M059J (cell line): ENCODE measurements at regions not wholly inside any gene's neighbourhood (a gene's known extent, or its start where the extent isn't known, plus 50 kb on each side); places are given as distances from the start of the nearest gene placed in this dataset.
"Not testable (repeated sequence)": the region's sequence is repeated elsewhere in the genome, so short reads cannot be mapped to it uniquely, and the experiment has no call there.

ENCODE experiments used
- DNase-seq: peaks from one replicate; pipeline ENCODE4 v3.0.0-alpha.2; 2012; ENCODE audit warnings: low read depth

DNA sequence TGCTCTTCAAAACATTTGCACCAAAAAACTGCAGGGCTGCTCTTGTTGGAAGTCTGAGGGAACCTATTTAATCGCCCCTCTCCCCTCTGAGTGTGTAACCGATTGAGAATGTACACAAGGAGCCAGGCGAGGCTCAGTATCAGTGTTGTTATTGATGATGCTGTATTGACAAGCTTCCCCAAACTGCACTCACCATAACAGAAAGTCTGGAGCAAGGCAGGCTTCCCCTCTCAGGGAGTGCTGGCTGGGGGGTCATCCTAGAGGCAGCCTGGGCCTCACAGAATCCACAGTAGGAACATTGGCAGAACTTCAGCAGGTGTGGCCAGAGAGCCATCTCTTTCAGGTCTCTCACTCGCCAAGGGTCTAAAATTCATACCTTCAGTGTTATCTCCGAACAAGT lies 58.1 kb upstream of the TUNAR start:
- no peak for DNase-seq

DNA sequence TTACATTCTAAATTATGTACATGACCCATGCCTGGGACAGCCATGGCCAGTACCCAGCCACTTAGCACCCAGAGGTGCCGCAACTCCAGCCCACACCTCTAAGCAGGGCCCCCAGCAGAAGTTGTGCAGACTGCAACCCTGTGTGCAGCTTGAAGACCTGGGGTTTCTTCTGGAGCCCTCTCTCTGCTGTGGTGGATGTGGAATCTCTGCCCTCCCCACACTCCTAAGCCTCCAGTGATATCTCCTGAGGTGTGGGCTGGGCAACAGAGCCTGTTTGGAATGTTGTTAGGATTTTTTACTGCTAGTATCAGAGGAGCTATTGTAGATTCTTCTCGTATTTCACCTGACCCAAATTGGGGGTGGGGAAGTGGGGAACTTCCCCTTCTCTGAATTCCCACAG lies 59.4 kb upstream of the TUNAR start:
- no peak for DNase-seq

DNA sequence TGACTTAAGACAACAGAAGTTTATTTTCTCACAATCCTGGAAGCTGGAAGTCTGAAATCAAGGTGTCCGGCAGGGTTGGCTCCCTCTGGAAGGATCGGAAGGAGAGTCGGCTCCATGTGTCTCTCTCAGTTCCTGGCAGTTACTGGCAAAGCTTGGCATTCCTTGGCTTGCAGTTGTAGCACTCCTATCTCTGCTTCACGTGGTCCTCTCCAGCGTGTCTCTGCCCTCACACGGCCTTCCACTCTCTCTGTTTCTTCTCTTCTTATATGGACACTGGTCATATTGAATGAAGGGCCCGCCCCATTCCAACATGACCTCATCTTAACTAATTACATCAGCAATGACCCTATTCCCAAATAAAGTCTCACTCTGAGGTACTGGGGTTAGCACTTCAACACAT lies 60.1 kb upstream of the TUNAR start:
- DNase-seq: no peak

DNA sequence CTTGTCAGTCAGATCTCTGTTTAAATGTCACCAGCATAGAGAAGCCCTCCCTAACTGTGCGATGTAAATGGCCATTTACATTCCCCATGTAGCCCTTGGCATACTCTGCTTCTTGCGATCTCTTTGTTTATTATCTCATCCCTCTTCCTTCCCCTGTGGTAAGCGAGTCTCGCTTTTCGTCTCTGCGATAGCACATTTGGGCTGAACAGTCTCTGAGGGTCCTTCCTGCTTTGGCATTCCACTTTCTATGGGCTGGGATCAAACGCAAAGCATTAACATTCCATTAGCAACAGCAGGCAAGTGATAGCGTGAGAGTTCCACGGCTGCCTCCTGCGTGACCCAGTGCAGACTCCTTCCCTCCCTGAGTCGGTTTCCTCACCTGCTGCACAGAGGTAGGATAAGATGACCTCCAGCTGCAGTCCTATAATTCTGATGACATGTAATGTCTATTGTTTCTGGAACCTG lies 61.4 kb upstream of the TUNAR start:
- no peak for DNase-seq

DNA sequence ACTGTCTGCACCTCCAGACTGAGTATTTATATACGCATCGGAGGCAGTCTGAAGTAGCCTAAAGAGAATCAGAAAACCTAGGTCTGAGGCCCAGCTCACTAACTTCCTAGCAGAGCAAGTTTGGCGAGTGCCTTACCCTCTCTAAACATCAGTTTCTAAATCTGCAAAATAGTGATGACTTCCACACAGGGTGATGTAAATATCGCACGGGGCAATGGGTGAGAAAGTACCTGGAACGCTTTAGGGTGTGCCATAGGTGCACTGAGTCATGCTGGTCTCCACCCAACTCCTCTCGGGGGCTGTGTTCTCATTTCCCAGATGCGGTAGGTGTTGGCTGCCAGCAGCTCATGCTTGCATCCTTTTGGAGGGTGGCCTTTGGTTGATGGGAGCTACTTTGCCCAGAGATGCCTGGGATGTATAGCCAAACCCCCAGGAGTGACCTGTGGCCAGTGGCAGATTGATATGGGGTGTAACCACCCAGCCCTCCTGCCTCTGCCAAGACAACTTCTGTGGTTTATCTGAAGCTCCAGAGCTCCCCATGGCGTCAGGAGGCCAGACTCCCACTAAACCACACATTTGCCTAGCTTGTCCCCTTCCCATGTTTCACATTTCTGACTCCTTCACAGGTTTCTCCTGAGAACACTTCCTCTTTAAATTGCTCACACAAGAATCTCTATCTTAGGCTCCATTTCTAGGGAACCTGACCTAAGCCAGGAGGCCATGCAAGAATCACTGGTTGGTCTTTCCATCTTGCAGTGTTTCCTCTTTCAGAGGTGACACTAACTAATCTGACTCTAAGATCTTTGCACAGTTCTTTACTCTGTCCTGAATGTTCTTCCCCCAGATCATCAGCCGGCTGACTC lies 62.0 kb upstream of the TUNAR start:
- DNase-seq: no peak

DNA sequence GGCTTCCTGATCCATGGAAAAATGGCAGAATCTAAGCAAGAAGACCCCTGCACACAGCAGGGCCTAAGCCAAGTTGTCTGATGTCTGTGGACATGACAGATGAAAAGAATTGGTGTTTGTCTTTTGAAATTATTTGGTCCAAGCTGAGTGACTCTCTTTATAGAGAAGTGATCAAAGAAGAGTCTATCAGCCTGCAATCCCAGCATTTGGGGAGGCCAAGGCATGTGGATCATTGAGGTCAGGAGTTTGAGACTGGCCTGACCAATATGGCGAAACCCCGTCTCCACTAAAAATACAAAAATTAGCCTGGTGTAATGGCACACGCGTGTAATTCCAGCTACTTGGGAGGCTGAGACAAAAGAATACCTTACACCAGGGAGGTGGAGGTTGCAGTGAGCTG lies 64.8 kb upstream of the TUNAR start:
- no peak for DNase-seq

DNA sequence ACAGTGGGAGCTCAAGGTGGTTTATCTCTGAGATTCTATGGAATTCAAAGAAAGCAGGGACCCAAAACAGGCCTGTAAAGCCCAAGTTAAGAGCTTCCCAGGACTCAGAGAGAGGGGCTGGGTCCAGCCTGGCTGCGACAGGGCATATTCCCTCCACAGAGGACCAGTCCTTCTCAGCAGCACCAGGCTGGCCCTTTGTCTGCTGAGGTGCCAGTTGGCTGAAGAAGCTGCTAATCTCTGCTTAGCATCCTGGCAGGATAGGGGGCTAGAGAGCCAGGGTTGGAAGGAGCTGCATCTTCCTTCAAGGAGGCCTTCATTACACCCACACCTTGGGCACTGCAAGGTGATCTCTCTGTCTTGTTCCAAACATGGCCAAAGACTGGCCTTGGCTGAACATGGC lies 68.3 kb upstream of the TUNAR start:
- no peak for DNase-seq

DNA sequence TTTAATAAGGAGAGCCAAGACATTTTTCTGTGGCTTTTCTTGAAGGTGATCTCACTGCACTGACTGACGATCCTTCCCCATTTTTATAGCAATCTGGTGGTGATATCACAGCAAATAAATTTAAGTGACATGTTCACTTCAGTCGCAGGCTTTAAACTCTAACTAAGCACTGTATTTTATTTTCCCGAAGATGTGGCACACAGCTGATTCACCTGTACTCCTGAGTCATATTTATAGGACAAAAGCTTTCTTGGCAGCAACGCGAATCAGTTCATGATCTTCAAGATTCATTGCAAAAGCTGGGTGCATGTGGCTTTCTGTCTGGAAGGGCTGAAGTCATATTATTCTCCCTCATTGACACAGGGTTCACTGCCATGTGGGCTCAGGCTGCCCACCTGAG lies 79.8 kb upstream of the TUNAR start:
- DNase-seq: no peak

DNA sequence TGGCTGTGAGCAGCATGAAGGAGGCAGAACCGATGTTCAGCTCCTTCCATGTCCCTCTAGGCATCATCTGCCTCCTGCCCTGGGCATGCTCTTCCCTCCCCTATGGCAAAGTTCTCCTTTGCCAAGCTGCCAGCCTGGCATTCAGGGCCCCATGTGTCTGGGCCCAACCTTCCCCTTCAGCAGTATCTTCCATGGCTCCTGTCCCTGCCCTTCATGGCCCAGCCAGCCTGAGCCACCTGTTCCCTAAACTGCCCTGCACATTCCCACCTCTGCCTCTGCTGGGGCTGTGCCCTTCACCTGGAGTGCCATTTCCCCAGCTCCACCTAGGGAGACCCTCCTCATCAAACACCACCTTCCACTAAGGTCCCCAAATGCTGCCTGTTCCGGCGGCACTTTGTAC lies 74.0 kb upstream of the TCL1A start:
- no peak for DNase-seq

DNA sequence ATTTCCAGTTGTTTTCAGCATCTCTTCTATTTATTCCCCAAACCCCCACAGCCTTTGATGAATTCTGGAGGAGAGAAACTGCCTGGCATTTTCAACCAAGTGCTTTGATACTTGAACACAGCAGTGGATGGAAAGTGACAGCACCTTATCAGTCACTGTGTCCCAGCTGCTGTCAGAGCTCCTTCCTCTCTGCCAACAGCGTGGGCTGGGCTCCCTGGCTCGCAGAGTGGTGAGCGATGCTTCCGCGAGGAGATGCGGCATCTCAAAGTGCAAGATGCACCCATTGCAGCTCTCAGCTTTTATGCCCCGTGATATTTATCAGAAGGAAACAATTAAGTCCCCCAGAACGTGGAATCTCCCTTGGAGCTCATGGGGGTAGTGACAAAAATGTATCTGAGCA lies 72.6 kb upstream of the TCL1A start:
- no peak for DNase-seq

DNA sequence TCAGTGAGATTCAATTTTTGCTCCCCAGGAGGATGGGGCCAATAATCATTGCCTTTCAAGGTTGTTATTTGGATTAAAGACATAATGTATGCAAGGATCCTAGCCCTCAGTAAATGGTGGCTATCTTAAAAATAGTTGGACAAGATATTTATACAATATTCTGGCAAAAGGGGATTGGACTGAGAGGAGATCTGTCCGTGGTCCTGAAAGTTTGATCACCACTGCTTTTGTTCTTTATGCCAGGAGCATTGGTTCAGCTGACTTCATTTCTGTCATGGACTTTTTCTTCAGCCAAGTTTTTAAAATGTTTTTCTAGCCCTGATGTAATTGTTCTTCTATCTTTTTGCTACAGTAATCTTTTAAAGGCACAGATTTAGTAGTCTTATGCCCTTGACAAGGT lies 70.2 kb upstream of the TCL1A start:
- DNase-seq: peak; percentile 8

DNA sequence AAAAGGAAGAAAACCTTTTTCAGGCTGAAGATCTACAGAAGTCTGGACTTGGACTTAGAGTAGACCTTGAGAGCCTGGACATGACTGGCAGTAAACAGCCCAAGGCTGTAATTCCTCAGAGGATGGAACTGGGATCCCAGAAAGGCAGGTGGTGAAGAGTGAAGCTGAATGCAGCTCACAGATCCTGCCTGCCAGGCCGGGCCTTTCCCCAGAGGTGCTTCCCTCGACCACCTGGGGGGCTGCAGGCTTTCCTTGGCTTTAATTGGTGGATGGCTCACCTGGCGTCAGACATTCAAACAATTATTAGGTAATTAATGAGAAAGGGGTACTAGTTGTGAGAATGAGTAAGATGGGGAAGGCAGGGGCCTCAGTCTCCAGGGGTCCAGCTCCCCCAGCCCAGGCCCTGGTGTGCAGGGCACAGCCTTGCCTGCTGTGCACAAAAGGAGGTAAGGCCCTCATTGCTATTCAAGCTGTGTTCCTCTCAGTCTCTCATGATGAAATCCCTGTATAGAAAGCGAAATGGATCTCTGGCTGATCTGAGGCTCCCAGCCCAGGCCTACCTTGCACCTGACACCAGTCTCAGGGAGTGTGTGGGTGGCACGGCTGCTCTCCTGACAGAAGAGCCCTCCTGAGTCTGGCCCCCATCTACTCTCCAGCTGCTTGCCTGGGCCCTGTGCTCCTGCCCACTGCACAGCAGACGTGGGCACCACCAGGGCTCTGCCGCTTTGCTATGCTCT lies 63.0 kb upstream of the TCL1A start:
- no peak for DNase-seq

DNA sequence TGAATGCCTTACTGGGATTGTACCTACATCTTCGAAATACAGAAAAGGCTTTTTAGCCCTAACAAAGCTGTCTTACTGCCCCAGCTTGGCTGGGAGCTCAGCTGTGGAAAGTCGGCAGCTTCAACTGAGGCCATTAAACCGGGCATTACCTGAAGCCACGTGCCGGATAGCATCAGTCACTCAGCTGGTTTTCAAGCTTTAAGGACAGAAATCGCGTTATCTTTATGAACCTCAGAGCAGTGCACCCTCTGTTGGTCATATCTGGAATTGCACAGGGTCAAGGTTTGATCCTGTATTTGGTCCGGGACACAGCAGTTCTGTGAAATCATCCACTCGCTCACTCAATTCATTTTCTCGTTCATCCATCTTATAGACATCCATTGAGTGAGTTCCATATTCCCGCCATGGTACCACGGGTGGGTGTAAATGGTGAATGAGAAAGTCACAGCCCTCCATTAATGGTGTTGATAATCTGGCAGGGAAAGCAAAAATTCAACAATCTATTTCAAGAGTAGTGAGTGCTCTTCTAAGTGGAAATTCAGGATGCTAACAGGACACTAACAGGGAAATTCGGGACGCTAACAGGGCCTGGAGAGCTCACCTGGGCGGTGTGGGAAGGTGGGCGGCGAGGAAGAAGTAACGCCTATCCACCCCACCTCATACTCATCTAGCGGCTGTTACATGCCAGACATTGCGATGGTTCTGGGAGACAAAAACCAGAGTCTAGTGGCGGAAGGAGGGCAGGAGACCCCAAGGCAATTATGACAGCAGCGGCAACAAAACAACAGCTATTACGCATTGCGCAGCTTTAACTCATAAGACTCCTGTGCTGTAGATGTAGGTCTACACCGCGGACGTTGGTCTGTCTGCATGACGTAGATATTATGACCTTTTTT lies 60.6 kb upstream of the TCL1A start:
- peak; percentile 26 for DNase-seq

DNA sequence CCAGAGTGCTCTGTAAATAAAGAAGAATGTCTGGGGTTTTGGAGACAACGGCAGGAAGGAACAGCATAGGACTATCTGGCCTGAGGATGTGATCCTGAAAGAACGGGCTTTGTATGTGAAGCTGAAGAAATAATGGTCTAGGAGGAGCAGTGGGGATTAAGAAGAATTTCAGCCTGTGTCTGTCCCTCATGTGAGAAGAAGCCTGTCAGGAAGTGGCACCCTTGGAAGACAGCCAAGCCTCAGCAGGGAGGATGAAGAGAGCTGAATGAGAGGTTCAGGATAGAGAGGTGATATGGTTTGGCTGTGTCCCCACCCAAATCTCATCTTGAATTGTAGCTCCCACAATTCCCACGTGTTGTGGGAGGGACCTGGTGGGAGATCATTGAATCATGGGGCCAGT lies 56.9 kb upstream of the TCL1A start:
- DNase-seq: peak; percentile 3

DNA sequence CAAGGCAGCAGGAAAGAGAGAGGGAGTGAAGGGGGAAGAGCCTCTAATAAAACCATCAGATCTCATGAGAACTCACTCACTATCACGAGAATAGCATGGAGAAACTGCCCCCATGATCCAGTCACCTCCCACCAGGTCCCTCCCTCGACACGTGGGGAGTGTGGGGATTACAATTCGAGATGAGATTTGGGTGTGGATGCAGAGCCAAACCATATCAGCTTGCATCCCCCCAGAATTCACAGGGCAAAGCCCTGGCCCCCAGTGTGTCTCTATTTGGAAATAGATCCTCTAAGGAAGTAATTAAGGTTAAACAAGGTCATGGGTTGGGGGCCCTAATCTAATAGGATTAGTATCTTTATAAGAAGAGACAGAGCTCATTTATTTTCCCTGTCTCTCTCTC lies 56.1 kb upstream of the TCL1A start:
- no peak for DNase-seq

DNA sequence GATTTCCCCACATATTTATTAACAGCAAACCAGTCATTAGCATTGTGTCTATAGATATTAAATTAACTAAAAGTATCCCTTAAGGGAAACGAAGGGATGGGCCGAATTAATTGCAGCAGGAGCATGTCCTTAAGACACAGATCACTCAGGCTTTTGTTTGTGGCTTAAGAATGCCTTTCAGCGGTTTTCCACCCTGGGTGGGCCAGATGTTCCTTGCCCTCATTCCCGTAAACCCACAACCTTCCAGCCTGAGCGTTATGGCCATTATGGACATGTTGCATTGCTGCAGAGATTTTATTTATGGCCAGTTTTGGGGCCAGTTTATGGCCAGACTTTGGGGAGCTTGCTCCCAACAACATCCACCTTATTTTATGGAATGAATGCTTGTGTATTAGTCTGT lies 55.5 kb upstream of the TCL1A start:
- not testable (repeated sequence) for DNase-seq

DNA sequence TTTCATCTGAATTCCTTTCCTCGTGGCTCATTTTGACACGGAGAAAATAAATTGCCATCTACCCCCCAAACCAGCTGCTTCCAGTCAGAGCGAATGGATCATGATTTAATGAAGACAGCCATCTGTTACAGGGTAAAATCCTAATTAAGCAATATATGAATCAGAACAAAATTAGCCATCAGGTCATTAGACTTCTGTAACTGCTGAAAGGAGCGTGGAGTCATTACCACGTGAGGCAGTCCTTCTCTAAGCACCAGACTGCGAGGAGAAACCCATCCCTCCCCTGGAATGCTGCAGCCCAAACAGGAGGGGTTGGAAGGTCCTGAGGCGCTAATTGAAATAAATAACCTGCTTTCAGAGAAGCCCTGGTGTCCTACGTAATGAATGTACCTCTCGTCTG lies 51.1 kb upstream of the TCL1A start:
- no peak for DNase-seq

DNA sequence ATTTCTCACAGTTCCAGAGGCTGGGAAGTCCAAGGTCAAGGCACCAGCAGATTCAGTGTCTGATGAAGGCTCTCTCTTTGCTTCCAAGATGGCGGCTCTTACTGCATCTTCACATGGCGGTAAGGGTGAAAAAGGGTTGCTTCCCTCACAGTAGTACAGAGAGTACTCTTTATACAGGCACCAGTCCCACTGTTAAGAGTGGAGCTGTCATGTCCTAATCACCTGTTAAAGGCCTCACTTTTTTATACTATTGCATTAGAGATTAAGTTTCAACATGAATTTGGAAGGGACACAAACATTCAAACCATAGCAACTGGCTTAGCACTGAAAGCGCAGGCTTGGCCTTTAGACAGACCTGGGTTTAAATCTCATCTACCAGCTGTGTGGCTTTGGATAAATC lies 50.0 kb upstream of the TCL1A start:
- DNase-seq: no peak
